Fibroblast of villous mesenchyme (primary cell): ENCODE measurements at regions not wholly inside any gene's neighbourhood (a gene's known extent, or its start where the extent isn't known, plus 50 kb on each side); places are given as distances from the start of the nearest gene placed in this dataset.

Experiments
- DNase-seq: peaks from one replicate; pipeline ENCODE4 v3.0.0-alpha.2; 2010; ENCODE audit warnings: low read depth
- H3K4me3 ChIP-seq: 2 replicates; pipeline ENCODE4 v1.5.1; 2011; ENCODE audit warnings: low read depth, mild to moderate bottlenecking, low read length
- TF ChIP-seq, protein P1 (sequence below): IDR thresholded peaks from 2 replicates; pipeline ENCODE4 v1.5.1; 2012; ENCODE audit warnings: low read depth, mild to moderate bottlenecking, low read length; ENCODE audit not compliant: insufficient read depth

DNA sequence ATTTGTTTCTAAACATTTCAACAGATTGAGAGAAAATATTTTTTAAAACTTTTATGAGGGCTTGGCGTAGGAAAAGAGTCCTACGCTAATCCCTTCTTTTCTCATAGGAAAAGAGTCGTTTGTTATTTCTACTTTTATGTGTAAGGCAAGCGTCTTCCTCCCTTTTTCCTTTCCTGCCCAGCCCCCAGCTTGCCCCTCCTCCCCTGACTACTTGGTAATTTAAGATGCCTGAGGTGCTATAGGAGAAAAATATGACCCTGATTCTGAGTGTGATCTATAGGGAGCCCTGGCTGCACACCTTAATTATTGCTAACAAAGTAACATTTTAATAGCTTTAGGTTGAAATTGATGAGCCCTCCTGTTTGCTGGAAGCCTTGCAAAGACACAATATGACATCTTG is 373.6 kb downstream of the PBX1 start:
- H3K4me3 ChIP-seq, result no peak overlapping the region
- TF ChIP-seq, protein P1, sequence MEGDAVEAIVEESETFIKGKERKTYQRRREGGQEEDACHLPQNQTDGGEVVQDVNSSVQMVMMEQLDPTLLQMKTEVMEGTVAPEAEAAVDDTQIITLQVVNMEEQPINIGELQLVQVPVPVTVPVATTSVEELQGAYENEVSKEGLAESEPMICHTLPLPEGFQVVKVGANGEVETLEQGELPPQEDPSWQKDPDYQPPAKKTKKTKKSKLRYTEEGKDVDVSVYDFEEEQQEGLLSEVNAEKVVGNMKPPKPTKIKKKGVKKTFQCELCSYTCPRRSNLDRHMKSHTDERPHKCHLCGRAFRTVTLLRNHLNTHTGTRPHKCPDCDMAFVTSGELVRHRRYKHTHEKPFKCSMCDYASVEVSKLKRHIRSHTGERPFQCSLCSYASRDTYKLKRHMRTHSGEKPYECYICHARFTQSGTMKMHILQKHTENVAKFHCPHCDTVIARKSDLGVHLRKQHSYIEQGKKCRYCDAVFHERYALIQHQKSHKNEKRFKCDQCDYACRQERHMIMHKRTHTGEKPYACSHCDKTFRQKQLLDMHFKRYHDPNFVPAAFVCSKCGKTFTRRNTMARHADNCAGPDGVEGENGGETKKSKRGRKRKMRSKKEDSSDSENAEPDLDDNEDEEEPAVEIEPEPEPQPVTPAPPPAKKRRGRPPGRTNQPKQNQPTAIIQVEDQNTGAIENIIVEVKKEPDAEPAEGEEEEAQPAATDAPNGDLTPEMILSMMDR, result no peak
- no peak for DNase-seq

DNA sequence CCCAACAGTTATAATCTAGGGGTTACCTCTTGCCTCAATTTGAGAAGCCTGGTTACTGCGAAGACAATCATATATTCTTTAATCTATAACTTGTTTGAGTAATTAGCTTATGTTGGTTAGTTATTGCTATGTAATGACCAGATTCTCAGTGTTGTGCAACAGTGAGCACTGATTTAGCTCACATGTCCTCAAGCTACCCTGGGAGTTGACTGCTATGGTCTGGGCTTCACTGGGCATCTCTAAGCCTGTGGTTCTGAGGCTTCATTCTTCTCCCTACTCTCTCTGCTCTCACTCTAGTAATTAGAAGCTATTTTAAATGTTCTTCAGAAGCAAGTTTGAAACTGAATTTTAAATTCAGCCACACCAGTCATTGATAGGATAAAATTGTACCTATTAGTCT is 371.8 kb downstream of the PBX1 start:
- no peak overlapping the region for H3K4me3 ChIP-seq
- no peak for DNase-seq
- TF ChIP-seq, protein P1, result no peak

DNA sequence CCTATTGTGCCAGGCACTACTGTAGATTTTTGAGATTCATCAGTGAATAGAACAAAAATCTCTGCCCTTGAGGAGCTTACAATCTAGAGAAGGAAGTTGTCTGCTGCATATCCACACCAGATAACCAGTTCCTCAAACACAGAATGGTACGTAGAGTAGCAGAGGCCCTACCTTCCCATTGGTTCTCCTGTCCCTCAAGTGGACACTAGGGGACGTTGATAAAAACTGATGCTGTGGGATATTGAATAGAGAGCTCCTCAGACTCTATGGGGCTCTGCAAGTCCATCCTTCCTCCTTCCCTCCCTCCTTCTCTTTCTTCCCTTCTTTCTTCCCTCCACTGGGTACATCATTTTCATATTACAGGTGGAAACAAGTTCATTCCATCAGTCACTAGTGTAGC is 371.3 kb downstream of the PBX1 start:
- no peak overlapping the region for H3K4me3 ChIP-seq
- TF ChIP-seq, protein P1, result no peak
- no peak for DNase-seq

DNA sequence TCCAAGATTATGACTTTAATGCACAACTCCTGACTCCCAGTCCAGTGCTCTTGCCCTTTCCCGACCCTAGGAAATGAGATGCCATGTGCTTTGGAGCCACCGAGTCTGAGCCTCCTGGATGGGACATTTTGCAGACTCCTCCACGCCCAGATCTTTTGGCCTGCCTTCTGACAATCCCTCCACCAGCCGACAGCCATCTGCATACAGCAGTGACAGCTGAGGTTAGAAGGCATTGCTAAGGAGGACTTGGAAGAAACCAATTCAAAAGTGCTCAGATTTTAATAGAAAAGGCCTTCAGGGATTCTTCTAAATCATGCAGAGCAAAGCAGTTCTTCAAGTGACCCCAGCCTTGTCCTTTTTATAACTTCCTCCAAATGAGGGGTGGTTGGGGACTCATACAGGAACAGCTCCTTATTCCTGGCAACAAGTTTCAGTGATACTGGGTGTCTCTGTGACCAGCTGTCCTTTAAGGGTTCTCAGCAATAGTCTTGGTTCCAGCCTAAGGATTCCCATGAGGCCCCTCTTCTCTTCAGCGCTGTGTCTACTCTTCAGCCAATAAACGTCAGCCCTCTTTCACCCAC is 369.3 kb downstream of the PBX1 start:
- no peak for DNase-seq
- TF ChIP-seq, protein P1, result no peak
- no peak overlapping the region for H3K4me3 ChIP-seq

DNA sequence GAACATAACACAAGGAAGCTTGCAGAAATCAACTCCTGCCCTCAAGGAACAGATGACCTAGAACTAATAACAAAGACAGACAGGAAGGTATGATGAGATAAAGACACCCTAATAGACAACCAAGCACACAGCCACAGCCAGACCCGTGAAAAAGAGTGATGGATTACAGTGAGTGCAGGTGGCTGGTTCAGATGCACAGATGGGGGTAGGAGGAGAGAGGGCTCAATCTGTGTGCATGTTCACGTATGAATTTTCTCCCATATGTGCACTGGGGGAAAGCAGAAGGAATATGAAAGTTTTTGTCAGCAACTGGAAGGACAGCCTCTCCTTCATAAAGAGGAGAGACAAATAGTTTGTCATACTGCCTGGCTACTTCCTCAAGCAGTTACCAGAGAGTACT is 367.1 kb downstream of the PBX1 start:
- H3K4me3 ChIP-seq, result no peak overlapping the region
- TF ChIP-seq, protein P1, result no peak

DNA sequence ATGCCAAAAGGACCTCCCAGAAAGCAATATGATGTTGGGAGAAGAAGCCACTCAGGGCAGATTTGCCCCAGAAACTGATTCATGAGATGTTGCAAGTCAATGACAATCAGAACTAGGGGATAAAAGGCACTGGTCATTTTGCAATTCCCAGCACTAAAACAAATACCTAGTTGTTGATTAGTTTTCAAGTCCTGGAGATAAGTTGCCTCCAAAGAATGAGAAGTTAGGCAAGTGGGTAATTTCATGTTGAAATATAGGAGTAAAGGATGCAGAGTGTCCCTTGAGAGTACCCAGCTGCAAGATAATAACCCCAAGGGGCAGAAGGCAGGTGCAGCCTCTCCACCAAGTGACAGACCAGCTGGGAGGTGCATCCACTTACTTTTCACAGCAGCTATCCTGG is 363.6 kb downstream of the PBX1 start:
- TF ChIP-seq, protein P1, result no peak
- H3K4me3 ChIP-seq, result no peak overlapping the region
- DNase-seq, result no peak

More for the DNA sequence above, 367.1 kb downstream of the PBX1 start:
- DNase-seq, result no peak

DNA sequence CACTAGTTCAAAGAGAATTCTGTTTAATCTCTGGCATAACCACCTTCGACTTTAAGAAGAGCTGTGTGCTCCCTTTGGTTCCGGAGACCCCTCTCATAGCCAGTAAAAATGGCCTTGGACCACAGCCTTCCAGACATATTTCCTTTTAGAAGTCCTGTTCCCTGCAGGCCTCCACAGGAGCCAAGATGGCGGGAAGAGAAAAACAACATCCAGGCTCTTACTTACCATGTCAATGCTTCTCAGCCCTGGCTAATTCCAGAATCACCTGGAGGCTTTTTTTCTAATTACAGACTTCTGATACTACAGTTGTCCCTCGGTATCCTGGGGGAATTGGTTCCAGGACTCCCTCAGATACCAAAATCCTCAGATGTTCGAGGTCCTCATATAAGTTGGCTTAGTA is 362.5 kb downstream of the PBX1 start:
- no peak overlapping the region for H3K4me3 ChIP-seq
- DNase-seq, result no peak
- TF ChIP-seq, protein P1, result no peak
